GM19239 (cell line): ENCODE measurements at regions not wholly inside any gene's neighbourhood (a gene's known extent, or its start where the extent isn't known, plus 50 kb on each side); places are given as distances from the start of the nearest gene placed in this dataset.
"Not testable (repeated sequence)": the region's sequence is repeated elsewhere in the genome, so short reads cannot be mapped to it uniquely, and the experiment has no call there.

Experiments used
- DNase-seq: peaks from one replicate; pipeline ENCODE4 v3.0.0; 2011; ENCODE audit warnings: low spot score; ENCODE audit not compliant: insufficient read length
- FAIRE-seq: peaks from 2 replicates; lab custom pipeline; 2011; peaks lifted over from hg19 to GRCh38; lab: Jason Lieb, UNC

GRCh38 chr20:47951521-47951971, 166.3 kb upstream of the SULF2 start:
- FAIRE-seq (no peak), DNase-seq (no peak)

GRCh38 chr20:47950913-47951283, 165.6 kb upstream of the SULF2 start:
- no peak for DNase-seq
- FAIRE-seq, result no peak

- FAIRE-seq (no peak), DNase-seq (no peak)
These were observed 165.0 kb upstream of the SULF2 start for GRCh38 chr20:47950124-47950912.

DNA sequence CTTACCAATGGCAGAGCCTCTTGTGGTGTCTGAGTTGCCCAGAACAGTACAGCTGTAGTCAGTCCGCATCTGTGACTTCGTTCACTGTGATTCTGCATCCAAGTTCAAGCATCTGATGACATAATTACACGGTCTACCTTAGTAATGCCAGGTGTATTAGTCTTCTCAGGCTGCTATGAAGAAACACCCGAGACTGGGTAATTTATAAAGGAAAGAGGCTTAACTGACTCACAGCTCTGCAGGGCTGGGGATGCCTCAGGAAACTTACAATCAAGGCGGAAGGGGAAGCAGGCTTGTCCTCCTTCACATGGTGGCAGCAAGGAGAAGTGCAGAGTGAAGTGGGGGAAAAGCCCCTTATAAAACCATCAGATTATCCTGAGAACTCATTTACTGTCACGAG, 163.9 kb upstream of the SULF2 start:
- DNase-seq (no peak), FAIRE-seq (no peak)

DNA sequence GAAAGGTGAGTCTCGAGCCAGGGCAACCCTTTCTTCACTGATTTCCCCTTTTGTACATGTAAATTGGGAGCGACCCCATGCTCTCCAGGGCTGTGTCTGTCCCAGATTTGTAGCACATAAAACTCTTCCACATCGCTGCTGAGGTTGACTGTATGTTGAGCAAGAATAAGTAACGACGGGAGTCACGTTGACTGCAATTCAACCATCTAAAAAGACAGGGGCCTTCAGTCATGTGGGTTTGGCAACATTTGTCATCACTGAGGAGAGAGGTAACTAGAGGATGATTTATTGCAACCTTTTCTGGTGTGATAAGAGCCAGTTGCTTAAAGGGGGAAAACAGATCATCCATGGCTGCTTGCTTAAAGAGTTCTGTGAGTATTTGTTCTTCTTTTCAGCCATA, 159.4 kb upstream of the SULF2 start:
- FAIRE-seq, result no peak
- DNase-seq, result no peak

- no peak for FAIRE-seq
These were observed 156.6 kb upstream of the SULF2 start for GRCh38 chr20:47941869-47942268.

GRCh38 chr20:47940101-47940813, 155.0 kb upstream of the SULF2 start:
- DNase-seq (no peak), FAIRE-seq (no peak)

More at GRCh38 chr20:47941869-47942268, 156.6 kb upstream of the SULF2 start:
- no peak for DNase-seq

GRCh38 chr20:47936612-47937011, 151.3 kb upstream of the SULF2 start:
- DNase-seq, result no peak
- no peak for FAIRE-seq

- DNase-seq (no peak), FAIRE-seq (no peak)
These were observed 149.5 kb upstream of the SULF2 start for GRCh38 chr20:47934761-47935160.

GRCh38 chr20:47931443-47931842, 146.2 kb upstream of the SULF2 start:
- FAIRE-seq (no peak), DNase-seq (no peak)

- no peak for DNase-seq
These were observed 145.7 kb upstream of the SULF2 start for GRCh38 chr20:47931002-47931401.

DNA sequence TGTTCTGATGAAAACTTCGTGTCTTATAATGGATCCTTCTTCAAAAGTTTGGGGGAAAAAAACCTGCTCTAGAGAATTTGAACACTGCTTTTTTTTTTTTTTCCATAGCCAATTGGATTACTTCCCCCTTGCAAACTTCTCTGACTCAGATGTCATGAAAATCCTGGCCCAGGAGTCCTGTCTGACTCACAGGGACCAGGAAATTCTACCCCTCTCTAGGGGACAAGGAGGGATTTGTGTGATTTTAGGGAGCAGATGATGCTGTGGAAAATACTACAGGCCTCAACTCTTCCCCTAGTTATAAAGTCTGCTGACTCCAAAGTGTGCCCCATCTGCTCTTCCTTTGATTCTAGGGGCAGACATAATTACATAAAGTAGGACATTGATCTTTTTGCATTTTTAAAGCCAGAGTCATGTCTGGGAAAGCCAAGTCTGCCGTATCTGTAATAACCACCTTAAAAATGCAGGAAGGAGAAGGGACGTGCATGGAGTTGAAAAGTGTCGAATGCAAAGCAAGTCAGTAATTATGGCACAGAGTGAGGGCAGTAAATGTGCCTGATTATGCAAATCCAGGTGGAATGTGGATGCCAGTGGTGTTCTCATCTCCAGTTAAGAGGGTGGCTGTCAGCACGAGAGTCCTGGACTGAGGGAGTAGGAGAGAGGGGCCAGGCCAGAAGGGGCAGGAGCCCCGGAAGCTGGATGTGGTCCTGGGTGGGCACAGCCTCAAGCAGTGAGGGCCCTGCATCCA, 144.3 kb upstream of the SULF2 start:
- no peak for FAIRE-seq
- no peak for DNase-seq

More at GRCh38 chr20:47931002-47931401, 145.7 kb upstream of the SULF2 start:
- no peak for FAIRE-seq

DNA sequence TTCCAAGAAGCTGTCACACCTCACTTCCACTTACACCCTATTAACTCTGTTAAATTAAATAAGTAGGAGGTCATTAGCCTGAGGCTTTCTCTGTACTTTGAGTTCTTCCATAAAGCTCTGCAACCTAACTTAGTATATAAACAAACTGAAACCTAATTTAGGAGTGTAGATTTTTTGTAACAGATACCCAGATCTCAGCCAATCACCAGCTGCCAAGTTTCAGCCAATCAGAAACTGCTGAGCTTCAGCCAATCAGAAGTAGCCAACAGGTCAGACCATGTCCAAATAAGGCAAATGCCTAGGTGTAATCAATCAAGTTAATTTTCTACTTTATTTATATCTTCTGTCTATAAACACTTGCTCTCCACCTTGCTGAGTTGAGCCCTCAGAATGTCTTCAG, 142.7 kb upstream of the SULF2 start:
- DNase-seq (no peak), FAIRE-seq (no peak)

GRCh38 chr20:47927385-47927851, 142.1 kb upstream of the SULF2 start:
- DNase-seq, result no peak
- no peak for FAIRE-seq

DNA sequence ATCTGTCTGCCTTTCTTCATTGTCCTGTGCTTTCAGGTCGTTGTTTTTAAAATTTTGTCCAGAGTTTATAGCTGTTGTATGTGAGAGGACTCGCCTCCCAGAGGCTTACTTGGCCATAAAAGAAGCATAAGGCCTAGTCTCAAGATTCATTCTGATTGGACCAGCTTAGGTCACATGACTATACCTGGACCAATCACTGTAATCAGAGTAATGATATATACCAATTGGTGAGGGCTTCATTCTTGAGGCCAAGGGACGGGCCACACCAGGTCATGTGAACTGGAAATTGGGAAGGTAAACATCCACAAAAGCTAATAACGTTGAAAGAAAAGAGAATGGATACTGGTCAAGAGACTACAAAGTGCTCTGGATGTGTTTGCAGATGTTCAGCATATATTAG, 141.4 kb upstream of the SULF2 start:
- DNase-seq (no peak), FAIRE-seq (no peak)

DNA sequence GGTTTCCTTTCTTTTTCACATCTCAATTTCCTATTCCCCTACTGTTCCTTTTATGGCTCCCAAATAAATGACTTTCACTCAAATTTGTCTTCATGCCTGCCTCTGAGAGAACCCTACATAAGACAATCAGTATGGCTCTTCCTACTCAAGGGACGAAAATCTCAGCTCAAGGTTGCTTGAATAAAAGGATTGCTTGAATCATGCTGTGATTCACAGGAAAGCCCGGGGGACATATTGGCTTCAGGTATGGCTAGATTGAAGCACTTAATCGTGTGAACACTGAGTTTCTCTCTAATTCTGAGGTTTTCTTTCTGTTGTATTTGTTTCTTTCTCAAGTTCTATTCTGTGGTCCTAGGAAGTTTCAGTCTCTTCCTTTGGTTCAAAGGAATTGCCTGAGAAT, 140.3 kb upstream of the SULF2 start:
- no peak for DNase-seq
- no peak for FAIRE-seq

- FAIRE-seq, result no peak
- DNase-seq, result no peak
These were observed 137.0 kb upstream of the SULF2 start for GRCh38 chr20:47922269-47922668.

DNA sequence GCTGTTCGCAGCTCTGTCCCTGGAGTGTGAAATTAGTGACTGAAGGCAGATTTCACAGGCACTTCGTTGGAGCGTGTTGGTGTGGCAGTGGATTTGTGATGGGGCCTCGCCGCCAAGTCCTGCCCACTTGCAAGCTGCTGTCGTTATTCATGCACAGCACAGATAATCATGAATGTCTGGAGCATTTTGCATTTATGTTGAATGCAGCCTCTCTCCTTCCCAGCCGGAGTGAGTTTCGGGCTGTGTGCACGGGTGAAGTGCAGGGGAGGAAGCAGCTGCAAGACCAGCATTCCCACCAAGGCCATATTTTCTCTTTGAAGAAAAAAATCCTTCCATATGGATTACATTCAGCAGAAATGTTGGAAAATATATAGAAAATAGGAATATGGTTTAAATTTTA, 136.5 kb upstream of the SULF2 start:
- not testable (repeated sequence) for DNase-seq, FAIRE-seq

DNA sequence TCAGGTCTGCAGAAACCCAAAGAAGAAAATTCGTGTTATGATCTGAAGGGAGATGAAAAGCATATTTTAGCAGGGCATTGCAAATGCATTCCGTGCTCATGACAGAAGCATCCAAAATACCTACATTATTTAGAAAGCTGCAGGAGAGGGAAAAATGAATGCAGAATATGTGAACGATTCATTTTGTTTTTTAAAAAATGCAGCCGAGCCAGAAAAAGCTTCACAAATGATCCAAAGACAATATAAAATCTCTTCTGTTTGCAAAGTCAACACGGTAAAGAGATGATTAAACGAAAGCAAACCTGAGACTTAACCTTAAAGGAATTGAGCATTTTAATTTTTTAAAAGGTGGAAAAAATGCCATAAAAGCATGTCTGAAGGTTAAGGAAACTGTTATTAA, 136.1 kb upstream of the SULF2 start:
- FAIRE-seq, result no peak

DNA sequence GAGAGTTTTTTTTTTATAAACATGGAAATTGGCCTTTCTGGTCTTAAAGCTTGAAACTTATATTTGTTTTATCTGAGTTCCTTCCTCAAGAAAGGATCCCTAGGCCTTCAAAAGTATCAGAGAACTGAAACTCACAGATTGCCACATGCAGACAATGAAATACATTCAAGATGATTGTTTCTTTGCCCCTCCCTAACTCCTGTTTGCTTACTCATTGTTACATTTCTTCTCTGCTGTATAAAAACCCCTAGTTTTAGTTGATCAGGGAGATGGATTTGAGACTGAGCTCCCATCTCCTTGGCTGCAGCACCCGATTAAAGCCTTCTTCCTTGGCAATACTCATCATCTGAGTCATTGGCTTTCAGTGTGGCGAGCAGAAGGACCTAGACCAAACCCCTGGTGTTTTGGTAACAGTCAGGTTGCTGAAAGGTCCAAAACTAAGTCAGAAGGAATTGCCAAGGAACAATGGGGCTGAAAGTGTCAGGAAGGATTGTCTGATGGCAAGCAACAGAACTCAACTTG, 132.3 kb upstream of the SULF2 start:
- DNase-seq (no peak), FAIRE-seq (no peak)

More for the DNA sequence above, 136.1 kb upstream of the SULF2 start:
- no peak for DNase-seq

GRCh38 chr20:47915495-47915894, 130.2 kb upstream of the SULF2 start:
- FAIRE-seq, result no peak

More at GRCh38 chr20:47915495-47915894, 130.2 kb upstream of the SULF2 start:
- no peak for DNase-seq
